ENCODE measurements at regions not wholly inside any gene's neighbourhood (a gene's known extent, or its start where the extent isn't known, plus 50 kb on each side); places are given as distances from the start of the nearest gene placed in this dataset.

- DNase-seq (ENCODE audit: low read depth, low spot score) = no peak
- H3K27ac ChIP-seq = no peak overlapping the region
These were observed 53.5 kb upstream of the DIO3 start for GRCh38 chr14:101507836-101508150.

DNA sequence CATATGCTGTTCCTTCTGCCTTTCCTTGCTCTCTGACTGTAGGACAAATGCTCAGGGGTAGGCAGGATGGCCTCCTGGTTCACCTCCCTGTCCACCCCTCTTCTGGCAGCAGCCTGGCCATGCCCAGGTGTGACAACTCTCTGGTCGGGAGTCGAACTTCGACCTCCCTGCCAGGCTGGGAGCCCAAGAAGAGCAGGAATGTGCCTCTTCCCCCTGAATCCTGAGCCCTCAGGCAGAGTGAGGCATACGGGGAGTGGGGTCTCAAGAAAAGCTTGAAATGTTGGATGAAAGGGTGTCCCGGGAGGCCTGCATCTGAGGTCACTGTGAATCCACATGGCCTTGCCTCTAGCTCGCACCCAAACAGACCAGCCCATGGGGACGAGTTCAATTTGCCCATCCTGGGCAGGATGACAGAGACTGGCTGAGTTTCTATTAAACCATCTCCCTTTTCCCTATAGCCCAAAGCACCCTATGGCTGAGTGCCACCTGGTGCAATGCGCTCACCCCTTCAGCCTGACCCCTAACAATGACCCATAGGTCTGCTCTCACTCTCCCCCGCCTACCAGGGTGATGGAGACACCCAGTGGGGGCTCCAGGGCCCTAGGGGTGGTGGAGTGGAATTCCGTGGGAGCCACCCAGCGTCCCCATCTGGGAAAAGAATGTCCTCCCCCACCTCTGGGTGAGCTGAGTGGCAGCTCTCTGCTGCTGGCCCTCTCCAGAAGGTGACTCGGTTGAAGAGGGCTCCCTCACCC is 52.9 kb upstream of the DIO3 start:
- no peak for DNase-seq (ENCODE audit: low read depth, low spot score)
- H3K27ac ChIP-seq = no peak overlapping the region

- no peak for DNase-seq (ENCODE audit: low read depth, low spot score)
These were observed 52.2 kb upstream of the DIO3 start for GRCh38 chr14:101508948-101509729.

DNA sequence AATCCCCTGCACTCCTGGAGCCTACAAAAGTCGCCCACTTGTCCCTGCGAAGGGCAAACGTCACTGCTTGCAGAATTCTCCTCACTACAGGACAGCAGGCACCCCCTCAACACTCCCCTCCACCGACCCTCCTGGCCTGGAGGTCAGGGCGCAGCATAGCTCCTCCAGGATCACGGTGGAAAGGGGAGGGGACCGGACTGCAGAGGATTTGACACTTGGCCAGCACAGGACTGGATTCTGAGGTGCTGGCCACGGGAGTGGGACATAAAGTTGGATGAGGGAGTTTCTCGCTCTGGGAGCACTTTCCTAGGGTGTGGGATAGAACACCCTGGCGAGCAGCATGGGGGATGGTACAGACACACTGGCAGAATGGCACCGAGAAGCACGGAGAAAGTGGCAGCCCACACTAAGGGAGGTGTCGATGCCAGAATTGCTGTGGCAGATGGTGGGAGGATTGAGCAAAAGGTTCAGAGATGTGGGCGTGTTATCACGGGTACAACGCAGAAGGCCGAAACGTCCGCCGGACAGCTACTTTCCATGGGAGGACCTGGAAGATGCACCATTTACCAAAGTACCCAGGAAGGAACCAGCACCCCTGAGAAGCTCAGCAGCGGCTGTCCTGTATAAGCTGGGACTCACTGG is 51.4 kb upstream of the DIO3 start:
- no peak for DNase-seq (ENCODE audit: low read depth, low spot score)
- H3K27ac ChIP-seq = no peak overlapping the region

More at GRCh38 chr14:101508948-101509729, 52.2 kb upstream of the DIO3 start:
- H3K27ac ChIP-seq = no peak overlapping the region

GRCh38 chr14:101511199-101511598 is 50.1 kb upstream of the DIO3 start:
- no peak overlapping the region for H3K27ac ChIP-seq
- no peak for DNase-seq (ENCODE audit: low read depth, low spot score)
